ENCODE measurements at regions not wholly inside any gene's neighbourhood (a gene's known extent, or its start where the extent isn't known, plus 50 kb on each side); places are given as distances from the start of the nearest gene placed in this dataset.
"Not testable (repeated sequence)": the region's sequence is repeated elsewhere in the genome, so short reads cannot be mapped to it uniquely, and the experiment has no call there.

- DNase-seq (ENCODE audit: insufficient read length); FAIRE-seq: not testable (repeated sequence)
These were observed 199.9 kb upstream of the IRF2BP2 start for GRCh38 chr1:234809854-234810245.

- FAIRE-seq; DNase-seq (ENCODE audit: insufficient read length): not testable (repeated sequence)
These were observed 199.2 kb upstream of the IRF2BP2 start for GRCh38 chr1:234808943-234809853.

- DNase-seq (ENCODE audit: insufficient read length); FAIRE-seq: not testable (repeated sequence)
These were observed 198.5 kb upstream of the IRF2BP2 start for GRCh38 chr1:234808459-234808858.

- not testable (repeated sequence) for DNase-seq (ENCODE audit: insufficient read length); FAIRE-seq
These were observed 197.7 kb upstream of the IRF2BP2 start for GRCh38 chr1:234807705-234808104.

- DNase-seq (ENCODE audit: insufficient read length); FAIRE-seq: not testable (repeated sequence)
These were observed 192.6 kb upstream of the IRF2BP2 start for GRCh38 chr1:234802586-234802985.

- DNase-seq (ENCODE audit: insufficient read length); FAIRE-seq: not testable (repeated sequence)
These were observed 191.7 kb upstream of the IRF2BP2 start for GRCh38 chr1:234801636-234802035.

- DNase-seq (ENCODE audit: insufficient read length); FAIRE-seq: not testable (repeated sequence)
These were observed 191.2 kb upstream of the IRF2BP2 start for GRCh38 chr1:234801147-234801546.

- DNase-seq (ENCODE audit: insufficient read length); FAIRE-seq: not testable (repeated sequence)
These were observed 190.6 kb upstream of the IRF2BP2 start for GRCh38 chr1:234800563-234800962.

GRCh38 chr1:234799021-234799689 lies 189.2 kb upstream of the IRF2BP2 start:
- DNase-seq (ENCODE audit: insufficient read length); FAIRE-seq: not testable (repeated sequence)

GRCh38 chr1:234797216-234797615 lies 187.2 kb upstream of the IRF2BP2 start:
- DNase-seq (ENCODE audit: insufficient read length); FAIRE-seq: not testable (repeated sequence)

GRCh38 chr1:234796438-234796792 lies 186.4 kb upstream of the IRF2BP2 start:
- not testable (repeated sequence) for FAIRE-seq; DNase-seq (ENCODE audit: insufficient read length)

- DNase-seq (ENCODE audit: insufficient read length); FAIRE-seq: not testable (repeated sequence)
These were observed 185.9 kb upstream of the IRF2BP2 start for GRCh38 chr1:234795711-234796437.

GRCh38 chr1:234795007-234795406 lies 185.0 kb upstream of the IRF2BP2 start:
- FAIRE-seq; DNase-seq (ENCODE audit: insufficient read length): not testable (repeated sequence)

- FAIRE-seq; DNase-seq (ENCODE audit: insufficient read length): not testable (repeated sequence)
These were observed 184.5 kb upstream of the IRF2BP2 start for GRCh38 chr1:234794452-234794851.

- not testable (repeated sequence) for FAIRE-seq; DNase-seq (ENCODE audit: insufficient read length)
These were observed 183.9 kb upstream of the IRF2BP2 start for GRCh38 chr1:234793924-234794323.

GRCh38 chr1:234792221-234792864 lies 182.4 kb upstream of the IRF2BP2 start:
- not testable (repeated sequence) for FAIRE-seq

GRCh38 chr1:234791615-234792014 lies 181.6 kb upstream of the IRF2BP2 start:
- not testable (repeated sequence) for FAIRE-seq

More at GRCh38 chr1:234792221-234792864, 182.4 kb upstream of the IRF2BP2 start:
- not testable (repeated sequence) for DNase-seq (ENCODE audit: insufficient read length)

GRCh38 chr1:234790333-234790732 lies 180.4 kb upstream of the IRF2BP2 start:
- FAIRE-seq; DNase-seq (ENCODE audit: insufficient read length): not testable (repeated sequence)

More at GRCh38 chr1:234791615-234792014, 181.6 kb upstream of the IRF2BP2 start:
- DNase-seq (ENCODE audit: insufficient read length) = not testable (repeated sequence)

- DNase-seq (ENCODE audit: insufficient read length); FAIRE-seq: not testable (repeated sequence)
These were observed 177.1 kb upstream of the IRF2BP2 start for GRCh38 chr1:234787011-234787584.
